ENCODE measurements at regions not wholly inside any gene's neighbourhood (a gene's known extent, or its start where the extent isn't known, plus 50 kb on each side); places are given as distances from the start of the nearest gene placed in this dataset.

DNA sequence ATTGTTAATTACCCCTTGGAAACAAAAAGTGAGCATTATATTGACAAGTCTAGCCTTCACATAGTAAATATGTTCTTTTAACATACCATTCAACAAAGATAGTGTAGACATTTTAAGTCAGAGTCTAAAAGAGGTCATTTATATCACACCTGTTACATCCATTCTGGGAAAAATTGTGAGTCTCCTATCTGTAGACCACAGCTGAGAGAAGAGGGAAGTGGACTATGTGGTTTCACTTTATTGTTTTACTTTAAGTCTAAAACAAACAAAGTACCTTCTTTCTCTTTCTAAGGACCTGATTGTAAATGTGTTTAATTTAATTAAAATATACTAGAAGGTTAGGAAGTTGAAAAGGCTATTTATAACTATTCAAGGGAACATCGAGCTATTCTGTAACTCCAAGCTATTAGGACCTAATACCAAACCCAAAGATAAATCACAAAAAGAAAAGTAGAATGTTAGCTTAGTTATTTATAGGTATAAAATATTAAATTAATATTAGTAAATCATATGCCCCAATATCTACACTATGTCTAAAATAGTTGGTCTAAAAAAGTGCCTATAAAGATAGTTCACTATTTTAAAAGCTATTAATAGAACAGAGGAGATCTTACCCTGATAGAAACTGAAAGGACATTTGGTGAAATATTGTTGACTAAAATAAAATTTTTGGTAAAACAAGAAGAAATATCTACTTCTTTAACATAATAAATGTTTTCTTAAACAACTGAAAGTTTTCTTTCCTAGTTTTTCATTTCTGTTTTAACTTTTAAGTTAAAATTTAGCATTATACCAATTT is 134.9 kb downstream of the TMEM167A start:
- TF ChIP-seq, protein P1, sequence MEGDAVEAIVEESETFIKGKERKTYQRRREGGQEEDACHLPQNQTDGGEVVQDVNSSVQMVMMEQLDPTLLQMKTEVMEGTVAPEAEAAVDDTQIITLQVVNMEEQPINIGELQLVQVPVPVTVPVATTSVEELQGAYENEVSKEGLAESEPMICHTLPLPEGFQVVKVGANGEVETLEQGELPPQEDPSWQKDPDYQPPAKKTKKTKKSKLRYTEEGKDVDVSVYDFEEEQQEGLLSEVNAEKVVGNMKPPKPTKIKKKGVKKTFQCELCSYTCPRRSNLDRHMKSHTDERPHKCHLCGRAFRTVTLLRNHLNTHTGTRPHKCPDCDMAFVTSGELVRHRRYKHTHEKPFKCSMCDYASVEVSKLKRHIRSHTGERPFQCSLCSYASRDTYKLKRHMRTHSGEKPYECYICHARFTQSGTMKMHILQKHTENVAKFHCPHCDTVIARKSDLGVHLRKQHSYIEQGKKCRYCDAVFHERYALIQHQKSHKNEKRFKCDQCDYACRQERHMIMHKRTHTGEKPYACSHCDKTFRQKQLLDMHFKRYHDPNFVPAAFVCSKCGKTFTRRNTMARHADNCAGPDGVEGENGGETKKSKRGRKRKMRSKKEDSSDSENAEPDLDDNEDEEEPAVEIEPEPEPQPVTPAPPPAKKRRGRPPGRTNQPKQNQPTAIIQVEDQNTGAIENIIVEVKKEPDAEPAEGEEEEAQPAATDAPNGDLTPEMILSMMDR (conservative IDR thresholded peaks at IDR 0.05; ENCODE audit: low read length) = no peak
- no peak for TF ChIP-seq EZH2phosphoT487 (IDR thresholded peaks at IDR 0.05; ENCODE audit: borderline replicate concordance, low read depth, low read length)
